H1 (cell line): ENCODE measurements at regions not wholly inside any gene's neighbourhood (a gene's known extent, or its start where the extent isn't known, plus 50 kb on each side); places are given as distances from the start of the nearest gene placed in this dataset.

Source experiments
- CTCF ChIA-PET: fragments of 300-600 bp; sonication (Branson Sonifier 250); formaldehyde crosslinking; loops from one replicate; lab custom pipeline; 2021; ENCODE audit not compliant: partially characterized antibody; lab: Charles Lee
- POLR2A ChIA-PET: fragments of 300-600 bp; sonication (Branson Sonifier 250); formaldehyde crosslinking; loops from one replicate; lab custom pipeline; 2021; ENCODE audit warnings: inconsistent platforms; ENCODE audit not compliant: partially characterized antibody; lab: Charles Lee
- DNase-seq, 2 experiments: peaks; one replicate each; pipeline versions ENCODE4 v3.0.0 to v3.0.0-alpha.2; 2010 to 2022; ENCODE audit warnings: low spot score in 2 of 2, low read depth in 1 of 2, mixed read lengths in 1 of 2
- FAIRE-seq: peaks from 2 replicates; lab custom pipeline; 2011; peaks lifted over from hg19 to GRCh38; lab: Jason Lieb, UNC
- H2AFZ ChIP-seq: 2 replicates; pipeline ENCODE4 v1.8.1; 2012; ENCODE audit warnings: low read length, inconsistent platforms
- H2AK5ac ChIP-seq: 2 replicates; pipeline ENCODE4 v1.6.1; 2013; ENCODE audit warnings: low read depth, low read length
- H2BK120ac ChIP-seq: replicated peaks from 2 replicates; pipeline ENCODE3; 2013; ENCODE audit warnings: low read depth, low read length, inconsistent platforms
- H2BK12ac ChIP-seq: 2 replicates; pipeline ENCODE4 v1.6.1; 2013; ENCODE audit warnings: low read depth, low read length
- H2BK15ac ChIP-seq: 2 replicates; pipeline ENCODE4 v1.6.1; 2013; ENCODE audit warnings: low read length
- H2BK20ac ChIP-seq: 2 replicates; pipeline ENCODE4 v1.6.1; 2013; ENCODE audit warnings: low read length
- H2BK5ac ChIP-seq: 2 replicates; pipeline ENCODE4 v1.6.1; 2013; ENCODE audit warnings: low read depth, low read length
- H3K14ac ChIP-seq: 2 replicates; pipeline ENCODE4 v1.6.1; 2013; ENCODE audit warnings: inconsistent platforms; ENCODE audit not compliant: insufficient read length
- H3K18ac ChIP-seq: 2 replicates; pipeline ENCODE4 v1.6.1; 2013; ENCODE audit warnings: low read length; ENCODE audit errors: extremely low read depth
- H3K23ac ChIP-seq: 2 replicates; pipeline ENCODE4 v1.6.1; 2013; ENCODE audit warnings: inconsistent platforms; ENCODE audit not compliant: insufficient read length
- H3K23me2 ChIP-seq: 2 replicates; pipeline ENCODE4 v1.6.1; 2013; ENCODE audit warnings: low read depth, low read length
- H3K27ac ChIP-seq: 2 replicates; pipeline ENCODE4 v1.6.1; 2011; ENCODE audit warnings: low read depth, low read length, inconsistent platforms
- H3K27me3 ChIP-seq, 4 experiments: replicated peaks in 1 of 4; 1 replicate in 1 of 4; 2 replicates in 3 of 4; pipeline versions ENCODE4 v1.6.1 to v1.8.1; 2011 to 2013; ENCODE audit warnings: low read length in 3 of 4, mild to moderate bottlenecking in 3 of 4, inconsistent platforms in 2 of 4, mixed read lengths in 2 of 4, moderate library complexity in 1 of 4; ENCODE audit not compliant: control insufficient read depth in 3 of 4, insufficient read depth in 3 of 4; ENCODE audit errors: extremely low read depth in 1 of 4
- H3K36me3 ChIP-seq, 4 experiments: 2 replicates each; pipeline versions ENCODE4 v1.6.1 to v1.8.1; 2011 to 2013; ENCODE audit warnings: mild to moderate bottlenecking in 4 of 4, low read length in 3 of 4, moderate library complexity in 2 of 4, control low read depth in 1 of 4, inconsistent platforms in 1 of 4; ENCODE audit not compliant: insufficient read depth in 4 of 4, control insufficient read depth in 2 of 4
- H3K4ac ChIP-seq: replicated peaks from 2 replicates; pipeline ENCODE3; 2013; ENCODE audit warnings: low read length, low read depth, mixed read lengths, inconsistent platforms; ENCODE audit not compliant: insufficient read length
- H3K4me1 ChIP-seq, 4 experiments: replicated peaks in 1 of 4; 1 replicate in 1 of 4; 2 replicates in 3 of 4; pipeline versions ENCODE4 v1.6.1 to v1.8.1; 2011 to 2013; ENCODE audit warnings: low read length in 3 of 4, inconsistent platforms in 2 of 4, mixed read lengths in 1 of 4; ENCODE audit not compliant: insufficient read depth in 4 of 4, control insufficient read depth in 3 of 4
- H3K4me2 ChIP-seq, 2 experiments: 2 replicates each; pipeline versions ENCODE4 v1.6.1 to v1.8.1; 2011 to 2013; ENCODE audit warnings: low read depth in 2 of 2, low read length in 2 of 2, control low read depth in 1 of 2, inconsistent platforms in 1 of 2, mild to moderate bottlenecking in 1 of 2; ENCODE audit not compliant: insufficient read depth in 1 of 2
- H3K4me3 ChIP-seq, 4 experiments: fragments of 200-600, 300-600 bp in 1 of 4; sonication (generic), shearing (Covaris generic), sonication (Bioruptor Twin) in 1 of 4; 2 replicates each; pipeline versions ENCODE4 v1.5.1 to v1.8.1; 2011 to 2016; ENCODE audit warnings: low read length in 4 of 4, low read depth in 3 of 4, control low read depth in 2 of 4, inconsistent platforms in 2 of 4, mild to moderate bottlenecking in 2 of 4, mixed read lengths in 1 of 4, moderate library complexity in 1 of 4; ENCODE audit not compliant: insufficient read depth in 2 of 4; ENCODE audit errors: extremely low read depth in 1 of 4
- H3K56ac ChIP-seq: replicated peaks from 2 replicates; pipeline ENCODE3; 2013; ENCODE audit warnings: low read depth, mild to moderate bottlenecking, mixed read lengths, low read length, inconsistent platforms; ENCODE audit not compliant: insufficient read length
- H3K79me1 ChIP-seq: 2 replicates; pipeline ENCODE4 v1.6.1; 2013; ENCODE audit warnings: low read depth, low read length, control low read depth
- H3K79me2 ChIP-seq, 2 experiments: 2 replicates each; pipeline versions ENCODE4 v1.6.1 to v1.8.1; 2012 to 2013; ENCODE audit warnings: low read length in 2 of 2, mild to moderate bottlenecking in 2 of 2, inconsistent platforms in 1 of 2; ENCODE audit not compliant: insufficient read depth in 2 of 2, control insufficient read depth in 1 of 2
- H3K9ac ChIP-seq, 4 experiments: replicated peaks in 1 of 4; 1 replicate in 1 of 4; 2 replicates in 3 of 4; pipeline versions ENCODE4 v1.6.1 to v1.8.1; 2011 to 2013; ENCODE audit warnings: low read depth in 3 of 4, low read length in 3 of 4, control low read depth in 2 of 4, mild to moderate bottlenecking in 2 of 4, moderate library complexity in 2 of 4, inconsistent platforms in 1 of 4; ENCODE audit errors: extremely low read depth in 1 of 4
- H3K9me3 ChIP-seq, 2 experiments: 2 replicates each; pipeline versions ENCODE4 v1.6.1 to v1.8.1; 2012 to 2013; ENCODE audit warnings: mild to moderate bottlenecking in 2 of 2, moderate library complexity in 2 of 2, control low read depth in 1 of 2, inconsistent platforms in 1 of 2, low read depth in 1 of 2, low read length in 1 of 2, mixed read lengths in 1 of 2; ENCODE audit not compliant: insufficient read depth in 2 of 2
- H4K20me1 ChIP-seq, 2 experiments: replicated peaks in 1 of 2; 2 replicates each; pipeline versions ENCODE3 to v1.8.1; 2011 to 2013; ENCODE audit warnings: inconsistent platforms in 2 of 2, low read length in 2 of 2, mild to moderate bottlenecking in 1 of 2; ENCODE audit not compliant: insufficient read depth in 2 of 2, control insufficient read depth in 1 of 2
- H4K5ac ChIP-seq: 2 replicates; pipeline ENCODE4 v1.6.1; 2013; ENCODE audit warnings: low read length, low read depth, mixed read lengths, inconsistent platforms; ENCODE audit not compliant: insufficient read length
- H4K8ac ChIP-seq: 2 replicates; pipeline ENCODE4 v1.8.0; 2013; ENCODE audit warnings: mild to moderate bottlenecking, moderate library complexity, low read length, inconsistent platforms; ENCODE audit not compliant: insufficient read depth; ENCODE audit errors: extremely low read depth
- H4K91ac ChIP-seq: replicated peaks from 2 replicates; pipeline ENCODE3; 2013; ENCODE audit warnings: low read length, mixed read lengths, inconsistent platforms; ENCODE audit not compliant: insufficient read length
- BACH1 ChIP-seq: IDR thresholded peaks from 2 replicates; pipeline ENCODE4 v1.6.1; 2012; ENCODE audit warnings: low read length, improper control_type of control experiment
- CBX8 ChIP-seq: fragments of 300-800, 300-1000 bp; sonication (generic); IDR thresholded peaks from 2 replicates; pipeline ENCODE4 v1.7.1; 2016; ENCODE audit warnings: low read depth, low read length, borderline replicate concordance
- HDAC2 ChIP-seq, 2 experiments: fragments of 300-600 bp in 1 of 2; sonication (generic) in 1 of 2; IDR thresholded peaks; 2 replicates each; pipeline ENCODE4 v1.6.1; 2011 to 2012; ENCODE audit warnings: low read depth in 2 of 2, low read length in 2 of 2, mild to moderate bottlenecking in 2 of 2, moderate library complexity in 2 of 2, borderline replicate concordance in 1 of 2, inconsistent platforms in 1 of 2
- JUN ChIP-seq: IDR thresholded peaks from 2 replicates; pipeline ENCODE4 v1.6.1; 2011; ENCODE audit warnings: low read depth, mild to moderate bottlenecking, improper control_type of control experiment, low read length
- KDM1A ChIP-seq: fragments of 200-600, 300-600 bp; sonication (generic); IDR thresholded peaks from 2 replicates; pipeline ENCODE4 v1.7.1; 2016; ENCODE audit warnings: mild to moderate bottlenecking, low read length, borderline replicate concordance
- KDM5A ChIP-seq: fragments of 200-600 bp; IDR thresholded peaks from 2 replicates; pipeline ENCODE4 v1.7.1; 2012; ENCODE audit warnings: mild to moderate bottlenecking, low read length, inconsistent platforms, mixed read lengths
- NRF1 ChIP-seq: IDR thresholded peaks from 2 replicates; pipeline ENCODE4 v1.6.1; 2011; ENCODE audit warnings: mild to moderate bottlenecking, low read depth, low read length, improper control_type of control experiment
- POU5F1 ChIP-seq: IDR thresholded peaks from 2 replicates; pipeline ENCODE4 v1.6.1; 2011; ENCODE audit warnings: low read depth, mild to moderate bottlenecking, low read length, moderate library complexity
- RAD21 ChIP-seq, 2 experiments: IDR thresholded peaks in 1 of 2; conservative IDR thresholded peaks in 1 of 2; 2 replicates each; pipeline ENCODE4 v1.6.1; 2011; ENCODE audit warnings: low read depth in 2 of 2, low read length in 2 of 2, improper control_type of control experiment in 1 of 2, inconsistent platforms in 1 of 2, mild to moderate bottlenecking in 1 of 2, moderate library complexity in 1 of 2
- RBBP5 ChIP-seq: IDR thresholded peaks from 2 replicates; pipeline ENCODE4 v1.7.1; 2012; ENCODE audit warnings: low read depth, mild to moderate bottlenecking, inconsistent platforms, low read length, moderate library complexity, borderline replicate concordance
- SIRT6 ChIP-seq: IDR thresholded peaks from one replicate; pipeline ENCODE4 v1.7.1; 2012; ENCODE audit warnings: low read length, inconsistent platforms
- WGBS, 2 experiments: shearing (Covaris generic) in 1 of 2; methylation state at CpG; one replicate each; pipeline versions ENCODE4 v1.1.6 to v1.1.7; 2013 to 2015; ENCODE audit warnings: low lambda C conversion rate in 2 of 2, mixed read lengths in 2 of 2, inconsistent platforms in 1 of 2, low coverage in 1 of 2, missing lambda C conversion rate in 1 of 2; ENCODE audit not compliant: insufficient replicate concordance in 2 of 2, insufficient coverage in 1 of 2, insufficient read length in 1 of 2; ENCODE audit errors: extremely low coverage in 1 of 2, missing lambda C conversion rate in 1 of 2; 5-methylcytosine and 5-hydroxymethylcytosine counted together
- TF ChIP-seq, protein P1 (sequence below): IDR thresholded peaks from 2 replicates; pipeline ENCODE4 v1.6.1; 2011; ENCODE audit warnings: low read length, improper control_type of control experiment

DNA sequence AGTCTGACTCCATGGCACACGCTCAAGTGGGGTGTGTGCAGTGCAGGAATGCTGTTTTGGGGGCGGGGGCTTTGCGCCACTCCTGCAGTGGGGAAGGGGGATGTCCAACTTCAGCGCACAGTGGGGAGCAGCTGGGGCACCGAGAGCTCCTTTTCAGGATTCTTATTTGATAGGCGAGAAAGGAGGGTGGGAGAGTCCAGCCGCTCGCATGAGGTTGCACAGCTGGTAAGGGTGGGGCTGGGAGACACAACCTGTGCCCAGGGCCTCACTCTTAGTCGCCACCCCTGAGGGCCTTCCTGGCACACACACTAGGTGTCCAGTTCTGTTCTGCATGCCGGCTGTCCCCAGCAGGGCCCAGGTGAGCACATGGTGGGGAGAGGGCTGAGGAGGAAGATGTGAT is 190.8 kb downstream of the UQCRFS1 start:
- Histone ChIP-seq H3K9me3 (no peaks in the 10 kb centered on the region), H2AFZ (no peak overlapping the region), H3K18ac (no peak overlapping the region), H2BK120ac (no peak overlapping the region), H3K27ac (no peak overlapping the region), H3K79me2 (no peaks in the 10 kb centered on the region), H3K9ac (no peak overlapping the region), H3K23me2 (no peaks in the 10 kb centered on the region), H2BK5ac (no peak overlapping the region), H3K56ac (no peak overlapping the region), H3K23ac (no peak overlapping the region), H4K5ac (no peak overlapping the region), H2BK12ac (no peak overlapping the region), H2BK20ac (no peak overlapping the region), H3K4me3 (no peak overlapping the region), H4K8ac (no peak overlapping the region), H2AK5ac (no peak overlapping the region), H4K20me1 (no peaks in the 10 kb centered on the region), H3K4ac (no peak overlapping the region), H3K4me2 (no peak overlapping the region), H3K14ac (no peak overlapping the region), H4K91ac (peak overlapping the region; percentile 37), H3K4me1 (no peaks in the 10 kb centered on the region; a peak in 1 of 7 replicates), H2BK15ac (no peak overlapping the region), H3K79me1 (no peaks in the 10 kb centered on the region), H3K36me3 (no peaks in the 10 kb centered on the region), H3K27me3 (no peaks in the 10 kb centered on the region)
- WGBS, 2 experiments: 93% methylated on average over 9 of the region's 10 CpGs; no CpG with 5 or more reads in 1 of the 2 experiments
- ChIA-PET CTCF (interaction anchor here (1.0 to 3.7 kb wide), 2 partner anchors 8 to 34 kb away, joined by 5 to 10 read pairs; no protein-coding TSS in a partner anchor), POLR2A (interaction anchor here (0.6 kb wide), 1 partner anchor 15 kb away, joined by 4 read pairs; no protein-coding TSS in a partner anchor)
- no peak for FAIRE-seq
- DNase-seq: no peak
- TF ChIP-seq SIRT6 (no peak), JUN (no peak), HDAC2 (IDR thresholded peaks at IDR 0.05; ENCODE audit: borderline replicate concordance in 1 of 2, low read depth in 2 of 2, low read length in 2 of 2) (no peak), BACH1 (no peak), NRF1 (no peak), CBX8 (no peak), KDM5A (no peak), POU5F1 (no peak), RAD21 (IDR thresholded peaks at IDR 0.05 in 1 of 2, conservative IDR thresholded peaks at IDR 0.05 in 1 of 2; ENCODE audit: low read depth in 2 of 2, low read length in 2 of 2) (no peak), RBBP5 (no peak), KDM1A (no peak)
- TF ChIP-seq, protein P1, sequence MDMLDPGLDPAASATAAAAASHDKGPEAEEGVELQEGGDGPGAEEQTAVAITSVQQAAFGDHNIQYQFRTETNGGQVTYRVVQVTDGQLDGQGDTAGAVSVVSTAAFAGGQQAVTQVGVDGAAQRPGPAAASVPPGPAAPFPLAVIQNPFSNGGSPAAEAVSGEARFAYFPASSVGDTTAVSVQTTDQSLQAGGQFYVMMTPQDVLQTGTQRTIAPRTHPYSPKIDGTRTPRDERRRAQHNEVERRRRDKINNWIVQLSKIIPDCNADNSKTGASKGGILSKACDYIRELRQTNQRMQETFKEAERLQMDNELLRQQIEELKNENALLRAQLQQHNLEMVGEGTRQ: no peak
